ENCODE measurements at regions not wholly inside any gene's neighbourhood (a gene's known extent, or its start where the extent isn't known, plus 50 kb on each side); places are given as distances from the start of the nearest gene placed in this dataset.
A peak's percentile ranks its signal among the peaks of the same experiment; 100 is the strongest.

GRCh38 chr21:27557356-27557755, 590.5 kb upstream of the ADAMTS5 start:
- peaks cover 0 to 4% (median 0%) of the 10 kb centered on the region in 5 donors for H3K4me1 ChIP-seq (ENCODE audit: control insufficient read depth in 5 of 5, insufficient read depth in 5 of 5, low read length in 5 of 5)
- H3K9ac ChIP-seq (ENCODE audit: insufficient read depth in 1 of 2, low read length in 2 of 2) = no peak overlapping the region
- no peak overlapping the region for H3K4me3 ChIP-seq
- 88 to 92% methylated on average over 1 of the region's 1 CpG for WGBS, 2 donors
- ATAC-seq (ENCODE audit: insufficient read depth, low FRiP score) = no peak
- no peak for TF ChIP-seq CTCF (IDR thresholded peaks at IDR 0.05; ENCODE audit: control extremely low read depth, extremely low read depth)
- peaks cover 0 to 2% (median 0%) of the 10 kb centered on the region in 4 donors for H3K36me3 ChIP-seq (ENCODE audit: control insufficient read depth in 4 of 4, insufficient read depth in 4 of 4, low read length in 4 of 4)
- H3K9me3 ChIP-seq (ENCODE audit: control insufficient read depth in 4 of 4, insufficient read depth in 3 of 4, low read length in 3 of 4) = peaks cover 0 to 11% (median 3%) of the 10 kb centered on the region in 4 donors
- peak in 2 of 3 donors; percentile 72 to 75 for DNase-seq
- H3K27ac ChIP-seq (ENCODE audit: low read depth in 1 of 2, low read length in 1 of 2) = no peak overlapping the region
- no peaks in the 10 kb centered on the region for H3K27me3 ChIP-seq (ENCODE audit: control insufficient read depth in 3 of 3, insufficient read depth in 3 of 3, low read length in 2 of 3)

GRCh38 chr21:27555996-27556395, 589.1 kb upstream of the ADAMTS5 start:
- no peak overlapping the region for H3K27ac ChIP-seq (ENCODE audit: low read depth in 1 of 2, low read length in 1 of 2)
- peaks cover 0 to 2% (median 0%) of the 10 kb centered on the region in 4 donors for H3K36me3 ChIP-seq (ENCODE audit: control insufficient read depth in 4 of 4, insufficient read depth in 4 of 4, low read length in 4 of 4)
- no peak for ATAC-seq (ENCODE audit: insufficient read depth, low FRiP score)
- H3K4me1 ChIP-seq (ENCODE audit: control insufficient read depth in 5 of 5, insufficient read depth in 5 of 5, low read length in 5 of 5) = peaks cover 0 to 6% (median 0%) of the 10 kb centered on the region in 5 donors
- TF ChIP-seq CTCF (IDR thresholded peaks at IDR 0.05; ENCODE audit: control extremely low read depth, extremely low read depth) = no peak
- DNase-seq = no peak
- H3K27me3 ChIP-seq (ENCODE audit: control insufficient read depth in 3 of 3, insufficient read depth in 3 of 3, low read length in 2 of 3) = no peaks in the 10 kb centered on the region
- WGBS, 2 donors = 94% methylated on average over 2 of the region's 2 CpGs
- H3K9ac ChIP-seq (ENCODE audit: insufficient read depth in 1 of 2, low read length in 2 of 2) = no peak overlapping the region
- peaks cover 3 to 11% (median 8%) of the 10 kb centered on the region in 4 donors for H3K9me3 ChIP-seq (ENCODE audit: control insufficient read depth in 4 of 4, insufficient read depth in 3 of 4, low read length in 3 of 4)
- no peak overlapping the region for H3K4me3 ChIP-seq

- peaks cover 3 to 7% (median 6%) of the 10 kb centered on the region in 4 donors for H3K9me3 ChIP-seq (ENCODE audit: control insufficient read depth in 4 of 4, insufficient read depth in 3 of 4, low read length in 3 of 4)
- H3K4me3 ChIP-seq = no peak overlapping the region
- peaks cover 0 to 38% (median 4%) of the 10 kb centered on the region in 5 donors for H3K4me1 ChIP-seq (ENCODE audit: control insufficient read depth in 5 of 5, insufficient read depth in 5 of 5, low read length in 5 of 5)
- no peak for TF ChIP-seq CTCF (IDR thresholded peaks at IDR 0.05; ENCODE audit: control extremely low read depth, extremely low read depth)
- ATAC-seq (ENCODE audit: insufficient read depth, low FRiP score) (no peak), DNase-seq (peak in 2 of 3 donors; percentile 90 to 91)
- peaks cover 0 to 1% (median 0%) of the 10 kb centered on the region in 4 donors for H3K36me3 ChIP-seq (ENCODE audit: control insufficient read depth in 4 of 4, insufficient read depth in 4 of 4, low read length in 4 of 4)
- H3K27me3 ChIP-seq (ENCODE audit: control insufficient read depth in 3 of 3, insufficient read depth in 3 of 3, low read length in 2 of 3) = no peaks in the 10 kb centered on the region
- H3K9ac ChIP-seq (ENCODE audit: insufficient read depth in 1 of 2, low read length in 2 of 2) = no peak overlapping the region
- H3K27ac ChIP-seq (ENCODE audit: low read depth in 1 of 2, low read length in 1 of 2) = no peak overlapping the region
Measured at GRCh38 chr21:27550287-27550686, 583.4 kb upstream of the ADAMTS5 start.

- Histone ChIP-seq H3K36me3 (ENCODE audit: control insufficient read depth in 4 of 4, insufficient read depth in 4 of 4, low read length in 4 of 4) (no peaks in the 10 kb centered on the region), H3K4me3 (no peak overlapping the region), H3K27ac (ENCODE audit: low read depth in 1 of 2, low read length in 1 of 2) (no peak overlapping the region), H3K9ac (ENCODE audit: insufficient read depth in 1 of 2, low read length in 2 of 2) (no peak overlapping the region), H3K9me3 (ENCODE audit: control insufficient read depth in 4 of 4, insufficient read depth in 3 of 4, low read length in 3 of 4) (peaks cover 3 to 7% (median 4%) of the 10 kb centered on the region in 4 donors), H3K27me3 (ENCODE audit: control insufficient read depth in 3 of 3, insufficient read depth in 3 of 3, low read length in 2 of 3) (no peaks in the 10 kb centered on the region), H3K4me1 (ENCODE audit: control insufficient read depth in 5 of 5, insufficient read depth in 5 of 5, low read length in 5 of 5) (peaks cover 0 to 38% (median 4%) of the 10 kb centered on the region in 5 donors)
- TF ChIP-seq CTCF (IDR thresholded peaks at IDR 0.05; ENCODE audit: control extremely low read depth, extremely low read depth) = no peak
- DNase-seq = peak; percentile 14 to 93 (median 92)
- ATAC-seq (ENCODE audit: insufficient read depth, low FRiP score) = no peak
- WGBS, 2 donors = 70 to 79% methylated on average over 4 of the region's 4 CpGs
Measured at GRCh38 chr21:27548486-27548885, 581.6 kb upstream of the ADAMTS5 start.

Measured in lung (tissue), 11 donors.